ENCODE measurements at regions not wholly inside any gene's neighbourhood (a gene's known extent, or its start where the extent isn't known, plus 50 kb on each side); places are given as distances from the start of the nearest gene placed in this dataset.

- H3K9me3 Mint-ChIP-seq = peaks cover 0 to 14% (median 2%) of the 10 kb centered on the region in 7 donors
- intact Hi-C loops (cut with micrococcal nuclease) = no loop called here
- no peaks in the 10 kb centered on the region for H3K36me3 ChIP-seq (replicated peaks in 1 of 2; ENCODE audit: control insufficient read depth in 1 of 2, insufficient read depth in 2 of 2, low read length in 2 of 2)
- no peak overlapping the region for H2AFZ ChIP-seq (ENCODE audit: insufficient read depth, low read depth, low read length, poor library complexity, severe bottlenecking)
- WGBS (ENCODE audit: insufficient coverage) = no CpG with 5 or more reads among the region's 3 CpGs
- no peaks in the 10 kb centered on the region for H3K36me3 Mint-ChIP-seq
- H3K9me3 ChIP-seq (replicated peaks in 1 of 2; ENCODE audit: control insufficient read depth in 1 of 2, insufficient read depth in 1 of 2, low read length in 2 of 2) = peaks cover 6 to 9% of the 10 kb centered on the region in 2 donors
- H3K4me3 Mint-ChIP-seq = no peak overlapping the region
- H3K27me3 ChIP-seq (ENCODE audit: control insufficient read depth in 2 of 2, insufficient read depth in 2 of 2, low read length in 2 of 2) = no peaks in the 10 kb centered on the region
- no peaks in the 10 kb centered on the region for H3K79me2 ChIP-seq (ENCODE audit: insufficient read depth, low read length)
- H3K27me3 Mint-ChIP-seq (ENCODE audit: low read depth in 3 of 3) = no peaks in the 10 kb centered on the region
- no peaks in the 10 kb centered on the region for H3K4me1 Mint-ChIP-seq
- H3K9ac ChIP-seq (ENCODE audit: insufficient read depth, low read length, poor library complexity, severe bottlenecking) = no peak overlapping the region
- no peaks in the 10 kb centered on the region for H4K20me1 ChIP-seq (ENCODE audit: insufficient read depth, low read length)
- no peak overlapping the region for H3K27ac Mint-ChIP-seq
- no peak overlapping the region for H3K27ac ChIP-seq (ENCODE audit: low read depth in 1 of 2, low read length in 2 of 2)
- DNase-seq = no peak
- H3K4me2 ChIP-seq (replicated peaks; ENCODE audit: extremely low read depth, low read length, poor library complexity, severe bottlenecking) = no peak overlapping the region
- no peak overlapping the region for H3K4me3 ChIP-seq (replicated peaks in 1 of 3; ENCODE audit: low read depth in 2 of 3, low read length in 3 of 3)
- no peaks in the 10 kb centered on the region for H3K4me1 ChIP-seq (ENCODE audit: control insufficient read depth in 1 of 2, insufficient read depth in 2 of 2, low read length in 2 of 2)
- TF ChIP-seq CTCF (IDR thresholded peaks at IDR 0.05) = no peak
Measured at GRCh38 chr3:76206346-76206745, 421.0 kb upstream of the ZNF717 start.

GRCh38 chr3:76212679-76213078 is 427.3 kb upstream of the ZNF717 start:
- H3K27me3 ChIP-seq (ENCODE audit: control insufficient read depth in 2 of 2, insufficient read depth in 2 of 2, low read length in 2 of 2) = no peaks in the 10 kb centered on the region
- TF ChIP-seq CTCF (IDR thresholded peaks at IDR 0.05) = no peak
- peaks cover 4 to 9% of the 10 kb centered on the region in 2 donors for H3K9me3 ChIP-seq (replicated peaks in 1 of 2; ENCODE audit: control insufficient read depth in 1 of 2, insufficient read depth in 1 of 2, low read length in 2 of 2)
- no peaks in the 10 kb centered on the region for H3K4me1 ChIP-seq (ENCODE audit: control insufficient read depth in 1 of 2, insufficient read depth in 2 of 2, low read length in 2 of 2)
- H3K4me3 ChIP-seq (replicated peaks in 1 of 3; ENCODE audit: low read depth in 2 of 3, low read length in 3 of 3) = no peak overlapping the region
- H3K36me3 ChIP-seq (replicated peaks in 1 of 2; ENCODE audit: control insufficient read depth in 1 of 2, insufficient read depth in 2 of 2, low read length in 2 of 2) = no peaks in the 10 kb centered on the region
- no peaks in the 10 kb centered on the region for H3K4me1 Mint-ChIP-seq
- WGBS (ENCODE audit: insufficient coverage) = 100% methylated on average over 1 of the region's 2 CpGs
- H3K4me3 Mint-ChIP-seq = no peak overlapping the region
- no peak overlapping the region for H2AFZ ChIP-seq (ENCODE audit: insufficient read depth, low read depth, low read length, poor library complexity, severe bottlenecking)
- H4K20me1 ChIP-seq (ENCODE audit: insufficient read depth, low read length) = no peaks in the 10 kb centered on the region
- peaks cover 0 to 20% (median 13%) of the 10 kb centered on the region in 7 donors for H3K9me3 Mint-ChIP-seq
- no peak overlapping the region for H3K27ac ChIP-seq (ENCODE audit: low read depth in 1 of 2, low read length in 2 of 2)
- no peaks in the 10 kb centered on the region for H3K27me3 Mint-ChIP-seq (ENCODE audit: low read depth in 3 of 3)
- no peak overlapping the region for H3K9ac ChIP-seq (ENCODE audit: insufficient read depth, low read length, poor library complexity, severe bottlenecking)
- H3K79me2 ChIP-seq (ENCODE audit: insufficient read depth, low read length) = no peaks in the 10 kb centered on the region
- no peaks in the 10 kb centered on the region for H3K36me3 Mint-ChIP-seq
- intact Hi-C loops (cut with micrococcal nuclease) = no loop called here
- H3K4me2 ChIP-seq (replicated peaks; ENCODE audit: extremely low read depth, low read length, poor library complexity, severe bottlenecking) = no peak overlapping the region
- no peak for DNase-seq
- no peak overlapping the region for H3K27ac Mint-ChIP-seq
